Sigmoid colon (tissue), 6 donors: ENCODE measurements at regions not wholly inside any gene's neighbourhood (a gene's known extent, or its start where the extent isn't known, plus 50 kb on each side); places are given as distances from the start of the nearest gene placed in this dataset.

ENCODE experiments used
- DNase-seq: peaks from one replicate; pipeline ENCODE4 v3.0.0-alpha.2; 2019
- H3K27ac ChIP-seq, 4 donors: fragments of 200-600 bp; sonication (generic); one replicate each; pipeline ENCODE4 v1.5.1; 2016 to 2019; ENCODE audit warnings: mild to moderate bottlenecking in 1 of 4
- H3K27me3 ChIP-seq, 3 donors: fragments of 200-600 bp; sonication (generic); one replicate each; pipeline ENCODE4 v1.5.1; 2019; ENCODE audit warnings: mild to moderate bottlenecking in 1 of 3
- H3K36me3 ChIP-seq, 4 donors: fragments of 200-600 bp; sonication (generic); one replicate each; pipeline ENCODE4 v1.5.1; 2016 to 2019
- H3K4me1 ChIP-seq, 4 donors: fragments of 200-600 bp; sonication (generic); one replicate each; pipeline ENCODE4 v1.5.1; 2017 to 2019
- H3K4me3 ChIP-seq, 4 donors: fragments of 200-600 bp; sonication (generic); one replicate each; pipeline ENCODE4 v1.5.1; 2017 to 2019; ENCODE audit warnings: mild to moderate bottlenecking in 2 of 4, moderate library complexity in 1 of 4
- H3K9me3 ChIP-seq, 4 donors: fragments of 200-600 bp in 3 of 4; sonication (generic) in 3 of 4; one replicate each; pipeline versions ENCODE4 v1.5.1 to v1.6.1; 2013 to 2019
- CTCF ChIP-seq, 4 experiments: fragments of 450-650 bp in 3 of 4; fragments of 200-600 bp in 1 of 4; IDR thresholded peaks; one replicate each; pipeline ENCODE4 v1.5.1; 2016 to 2019; ENCODE audit warnings: antibody characterized with exemption in 4 of 4, mild to moderate bottlenecking in 3 of 4, moderate library complexity in 2 of 4
- EP300 ChIP-seq, 4 donors: sonication (generic); formaldehyde crosslinking; IDR thresholded peaks; one replicate each; pipeline ENCODE4 v1.6.1; 2017; ENCODE audit warnings: antibody characterized with exemption in 4 of 4
- POLR2A ChIP-seq, 2 donors: fragments of 450-650 bp; IDR thresholded peaks; one replicate each; pipeline ENCODE4 v1.6.1; 2016; ENCODE audit warnings: antibody characterized with exemption in 2 of 2, mild to moderate bottlenecking in 2 of 2, moderate library complexity in 2 of 2
- POLR2AphosphoS5 ChIP-seq, 4 donors: sonication (generic); formaldehyde crosslinking; IDR thresholded peaks; one replicate each; pipeline ENCODE4 v1.6.1; 2017; ENCODE audit warnings: antibody characterized with exemption in 4 of 4
- WGBS, 2 donors: extraction: QIAGEN DNeasy Blood & Tissue Kit; methylation state at CpG; one replicate each; pipeline ENCODE4 v1.1.7; 2013; 5-methylcytosine and 5-hydroxymethylcytosine counted together
- intact Hi-C: fragments of 100-400 bp; cut with DNase I; formaldehyde crosslinking; loops from one replicate; pipeline ENCODE4 v1.15.1; 2023
- donor health status: healthy with polysubstance abuse.
- donor health status: healthy.

- Histone ChIP-seq H3K36me3 (no peaks in the 10 kb centered on the region), H3K4me1 (no peaks in the 10 kb centered on the region), H3K9me3 (no peaks in the 10 kb centered on the region), H3K27me3 (no peaks in the 10 kb centered on the region), H3K27ac (no peak overlapping the region), H3K4me3 (no peak overlapping the region)
- TF ChIP-seq POLR2AphosphoS5 (IDR thresholded peaks at IDR 0.05) (no peak), CTCF (IDR thresholded peaks at IDR 0.05) (no peak), EP300 (IDR thresholded peaks at IDR 0.05) (no peak), POLR2A (IDR thresholded peaks at IDR 0.05) (no peak)
- intact Hi-C loops = no loop called here
- WGBS, 2 donors = 74 to 81% methylated on average over 2 of the region's 2 CpGs
- DNase-seq = no peak
These were observed 618.0 kb downstream of the NYAP2 start for GRCh38 chr2:226017537-226017936.

- H3K27me3 ChIP-seq = no peaks in the 10 kb centered on the region
- no peaks in the 10 kb centered on the region for H3K4me1 ChIP-seq
- TF ChIP-seq CTCF (IDR thresholded peaks at IDR 0.05) (no peak), POLR2AphosphoS5 (IDR thresholded peaks at IDR 0.05) (no peak), POLR2A (IDR thresholded peaks at IDR 0.05) (no peak), EP300 (IDR thresholded peaks at IDR 0.05) (no peak)
- no peaks in the 10 kb centered on the region for H3K9me3 ChIP-seq
- no peak overlapping the region for H3K27ac ChIP-seq
- no peak overlapping the region for H3K4me3 ChIP-seq
- DNase-seq = no peak
- intact Hi-C loops = no loop called here
- 95% methylated on average over 3 of the region's 3 CpGs for WGBS, 2 donors
- H3K36me3 ChIP-seq = no peaks in the 10 kb centered on the region
These were observed 617.6 kb downstream of the NYAP2 start for GRCh38 chr2:226017107-226017506.

GRCh38 chr2:226011716-226012450, 612.4 kb downstream of the NYAP2 start:
- Histone ChIP-seq H3K36me3 (no peaks in the 10 kb centered on the region), H3K4me1 (no peaks in the 10 kb centered on the region), H3K9me3 (no peaks in the 10 kb centered on the region), H3K27ac (no peak overlapping the region), H3K27me3 (no peaks in the 10 kb centered on the region), H3K4me3 (no peak overlapping the region)
- TF ChIP-seq EP300 (IDR thresholded peaks at IDR 0.05) (no peak), POLR2AphosphoS5 (IDR thresholded peaks at IDR 0.05) (no peak), POLR2A (IDR thresholded peaks at IDR 0.05) (no peak), CTCF (IDR thresholded peaks at IDR 0.05) (no peak)
- DNase-seq = no peak
- intact Hi-C loops = no loop called here
- WGBS, 2 donors = 86 to 88% methylated on average over 10 of the region's 10 CpGs

GRCh38 chr2:226002438-226002837, 602.9 kb downstream of the NYAP2 start:
- no peaks in the 10 kb centered on the region for H3K27me3 ChIP-seq
- DNase-seq = no peak
- H3K27ac ChIP-seq = no peak overlapping the region
- H3K9me3 ChIP-seq = no peaks in the 10 kb centered on the region
- TF ChIP-seq EP300 (IDR thresholded peaks at IDR 0.05) (no peak), POLR2AphosphoS5 (IDR thresholded peaks at IDR 0.05) (no peak)
- no peak overlapping the region for H3K4me3 ChIP-seq
- no peaks in the 10 kb centered on the region for H3K36me3 ChIP-seq
- intact Hi-C loops = no loop called here
- WGBS, 2 donors = 46 to 55% methylated on average over 2 of the region's 2 CpGs
- no peaks in the 10 kb centered on the region for H3K4me1 ChIP-seq

GRCh38 chr2:226001716-226002115, 602.2 kb downstream of the NYAP2 start:
- TF ChIP-seq EP300 (IDR thresholded peaks at IDR 0.05) (no peak), CTCF (IDR thresholded peaks at IDR 0.05) (no peak), POLR2AphosphoS5 (IDR thresholded peaks at IDR 0.05) (no peak)
- Histone ChIP-seq H3K9me3 (no peaks in the 10 kb centered on the region), H3K27me3 (no peaks in the 10 kb centered on the region), H3K4me3 (no peak overlapping the region), H3K27ac (no peak overlapping the region), H3K36me3 (no peaks in the 10 kb centered on the region), H3K4me1 (no peaks in the 10 kb centered on the region)
- intact Hi-C loops = no loop called here
- DNase-seq = no peak
- WGBS, 2 donors = 56 to 79% methylated on average over 1 of the region's 1 CpG
